ENCODE measurements at regions not wholly inside any gene's neighbourhood (a gene's known extent, or its start where the extent isn't known, plus 50 kb on each side); places are given as distances from the start of the nearest gene placed in this dataset.

DNA sequence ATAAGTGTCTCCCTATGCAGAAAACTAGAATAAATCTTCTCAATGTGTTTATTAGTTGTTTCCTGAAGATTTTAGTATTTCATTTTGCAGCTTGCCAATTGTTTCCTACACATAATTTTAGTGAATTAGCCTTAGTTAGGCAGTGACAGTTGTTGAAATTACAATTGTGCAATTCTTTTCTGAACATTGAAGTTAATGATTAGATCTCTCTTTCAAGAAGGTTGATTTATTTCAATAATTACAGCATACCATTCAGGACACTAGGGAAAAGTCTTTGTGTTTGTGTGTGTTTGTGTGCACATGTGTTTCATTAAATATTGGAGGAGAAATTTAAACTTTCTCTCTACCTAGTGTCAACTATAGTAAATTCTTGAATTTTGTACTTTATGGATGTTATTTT lies 199.6 kb upstream of the MPDZ start:
- no peaks in the 10 kb centered on the region for H3K4me1 ChIP-seq (ENCODE audit: low read length)
- H3K9ac ChIP-seq (ENCODE audit: low read length), result no peak overlapping the region
- H2AFZ ChIP-seq (ENCODE audit: low read depth, low read length), result no peak overlapping the region
- H3K27ac ChIP-seq (ENCODE audit: low read length), result no peak overlapping the region
- no peaks in the 10 kb centered on the region for H3K79me2 ChIP-seq (ENCODE audit: low read length)
- no peak for TF ChIP-seq EZH2phosphoT487 (IDR thresholded peaks at IDR 0.05; ENCODE audit: low read depth)
- TF ChIP-seq, protein P1, sequence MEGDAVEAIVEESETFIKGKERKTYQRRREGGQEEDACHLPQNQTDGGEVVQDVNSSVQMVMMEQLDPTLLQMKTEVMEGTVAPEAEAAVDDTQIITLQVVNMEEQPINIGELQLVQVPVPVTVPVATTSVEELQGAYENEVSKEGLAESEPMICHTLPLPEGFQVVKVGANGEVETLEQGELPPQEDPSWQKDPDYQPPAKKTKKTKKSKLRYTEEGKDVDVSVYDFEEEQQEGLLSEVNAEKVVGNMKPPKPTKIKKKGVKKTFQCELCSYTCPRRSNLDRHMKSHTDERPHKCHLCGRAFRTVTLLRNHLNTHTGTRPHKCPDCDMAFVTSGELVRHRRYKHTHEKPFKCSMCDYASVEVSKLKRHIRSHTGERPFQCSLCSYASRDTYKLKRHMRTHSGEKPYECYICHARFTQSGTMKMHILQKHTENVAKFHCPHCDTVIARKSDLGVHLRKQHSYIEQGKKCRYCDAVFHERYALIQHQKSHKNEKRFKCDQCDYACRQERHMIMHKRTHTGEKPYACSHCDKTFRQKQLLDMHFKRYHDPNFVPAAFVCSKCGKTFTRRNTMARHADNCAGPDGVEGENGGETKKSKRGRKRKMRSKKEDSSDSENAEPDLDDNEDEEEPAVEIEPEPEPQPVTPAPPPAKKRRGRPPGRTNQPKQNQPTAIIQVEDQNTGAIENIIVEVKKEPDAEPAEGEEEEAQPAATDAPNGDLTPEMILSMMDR (IDR thresholded peaks at IDR 0.05; ENCODE audit: low read depth, low read length), result no peak
- no peaks in the 10 kb centered on the region for H3K9me3 ChIP-seq (ENCODE audit: insufficient read depth, low read length)
- H3K36me3 ChIP-seq (replicated peaks; ENCODE audit: low read depth, low read length), result no peaks in the 10 kb centered on the region
- no peaks in the 10 kb centered on the region for H3K27me3 ChIP-seq (ENCODE audit: low read depth, low read length)
- H3K4me3 ChIP-seq (ENCODE audit: low read length), result no peak overlapping the region
- H3K4me2 ChIP-seq (ENCODE audit: low read length), result no peak overlapping the region
- no peaks in the 10 kb centered on the region for H4K20me1 ChIP-seq (ENCODE audit: insufficient read depth, low read length)

DNA sequence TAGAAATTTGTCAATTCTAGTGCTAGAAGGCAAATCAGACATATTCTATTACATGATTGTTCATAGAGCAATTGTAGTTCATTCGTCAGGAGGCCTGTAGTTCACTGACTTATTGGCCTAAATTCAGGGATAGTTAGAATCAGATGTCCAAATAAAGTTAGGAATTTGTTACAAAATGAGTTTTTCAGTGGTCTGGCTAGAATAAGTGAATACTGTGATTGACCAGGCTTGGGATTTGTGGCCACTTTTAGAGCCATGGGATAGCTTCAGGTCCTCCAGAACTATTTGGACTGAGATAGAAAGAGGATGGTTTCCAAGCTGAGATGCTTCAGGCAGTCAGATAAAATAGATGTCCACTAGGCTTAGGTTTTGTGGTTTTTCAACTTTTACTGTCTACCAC lies 199.1 kb upstream of the MPDZ start:
- Histone ChIP-seq H3K27ac (ENCODE audit: low read length) (no peak overlapping the region), H3K4me2 (ENCODE audit: low read length) (no peak overlapping the region)

DNA sequence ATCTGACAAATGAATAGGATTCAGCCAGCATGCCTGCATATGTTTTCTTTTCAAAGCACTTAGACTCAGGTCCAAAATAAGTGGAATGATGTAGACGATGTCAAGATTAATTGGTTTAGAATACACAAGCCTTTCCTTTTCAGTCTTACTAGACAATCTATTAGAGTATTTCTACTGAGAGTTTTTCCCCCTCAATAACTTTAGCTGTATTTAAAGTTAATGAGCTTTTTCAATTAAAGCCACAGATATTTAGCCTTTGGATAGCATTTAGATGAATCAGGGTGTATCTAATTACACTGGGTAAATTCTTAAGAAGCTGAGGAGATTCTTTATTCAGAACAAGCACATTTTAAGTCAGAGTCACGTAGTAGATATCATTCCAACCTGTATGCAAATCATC lies 198.7 kb upstream of the MPDZ start:
- H3K27ac ChIP-seq (ENCODE audit: low read length), result no peak overlapping the region

More for the DNA sequence above, 199.1 kb upstream of the MPDZ start:
- Histone ChIP-seq H3K9me3 (ENCODE audit: insufficient read depth, low read length) (no peaks in the 10 kb centered on the region), H3K4me1 (ENCODE audit: low read length) (no peaks in the 10 kb centered on the region), H3K79me2 (ENCODE audit: low read length) (no peaks in the 10 kb centered on the region), H3K27me3 (ENCODE audit: low read depth, low read length) (no peaks in the 10 kb centered on the region), H3K36me3 (replicated peaks; ENCODE audit: low read depth, low read length) (no peaks in the 10 kb centered on the region), H2AFZ (ENCODE audit: low read depth, low read length) (no peak overlapping the region), H3K9ac (ENCODE audit: low read length) (no peak overlapping the region), H3K4me3 (ENCODE audit: low read length) (no peak overlapping the region), H4K20me1 (ENCODE audit: insufficient read depth, low read length) (no peaks in the 10 kb centered on the region)
- no peak for TF ChIP-seq EZH2phosphoT487 (IDR thresholded peaks at IDR 0.05; ENCODE audit: low read depth)
- TF ChIP-seq, protein P1 (IDR thresholded peaks at IDR 0.05; ENCODE audit: low read depth, low read length), result no peak

DNA sequence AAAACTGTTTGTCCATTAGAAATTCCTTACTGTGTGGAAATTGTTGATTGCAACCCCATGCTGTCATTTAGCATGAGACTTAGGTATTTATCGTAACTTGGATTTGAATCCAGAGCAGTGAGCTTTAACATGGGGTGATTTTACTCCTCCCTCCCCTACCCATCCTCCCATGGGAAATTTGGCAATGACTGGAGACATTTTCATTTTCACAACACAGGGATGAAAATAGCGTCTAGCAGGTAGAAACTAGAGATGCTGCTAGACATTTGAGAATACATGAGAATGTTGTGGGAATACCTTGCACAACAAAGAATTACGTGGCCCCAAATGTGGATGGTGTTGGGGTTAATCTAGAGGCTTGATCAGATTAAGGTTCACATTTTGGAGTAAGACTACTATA lies 191.3 kb upstream of the MPDZ start:
- no peak overlapping the region for H3K4me3 ChIP-seq (ENCODE audit: low read length)
- H3K27ac ChIP-seq (ENCODE audit: low read length), result no peak overlapping the region
- H3K36me3 ChIP-seq (replicated peaks; ENCODE audit: low read depth, low read length), result no peaks in the 10 kb centered on the region
- no peak overlapping the region for H3K9ac ChIP-seq (ENCODE audit: low read length)
- H3K27me3 ChIP-seq (ENCODE audit: low read depth, low read length), result no peaks in the 10 kb centered on the region
- no peaks in the 10 kb centered on the region for H4K20me1 ChIP-seq (ENCODE audit: insufficient read depth, low read length)
- TF ChIP-seq, protein P1 (IDR thresholded peaks at IDR 0.05; ENCODE audit: low read depth, low read length), result no peak
- TF ChIP-seq EZH2phosphoT487 (IDR thresholded peaks at IDR 0.05; ENCODE audit: low read depth), result no peak
- no peak overlapping the region for H3K4me2 ChIP-seq (ENCODE audit: low read length)
- H3K4me1 ChIP-seq (ENCODE audit: low read length), result no peaks in the 10 kb centered on the region
- H3K79me2 ChIP-seq (ENCODE audit: low read length), result no peaks in the 10 kb centered on the region
- H3K9me3 ChIP-seq (ENCODE audit: insufficient read depth, low read length), result no peaks in the 10 kb centered on the region
- H2AFZ ChIP-seq (ENCODE audit: low read depth, low read length), result no peak overlapping the region

More for the DNA sequence above, 198.7 kb upstream of the MPDZ start:
- Histone ChIP-seq H3K9ac (ENCODE audit: low read length) (no peak overlapping the region), H3K4me1 (ENCODE audit: low read length) (no peaks in the 10 kb centered on the region), H3K4me3 (ENCODE audit: low read length) (no peak overlapping the region), H3K79me2 (ENCODE audit: low read length) (no peaks in the 10 kb centered on the region), H4K20me1 (ENCODE audit: insufficient read depth, low read length) (no peaks in the 10 kb centered on the region), H3K36me3 (replicated peaks; ENCODE audit: low read depth, low read length) (no peaks in the 10 kb centered on the region), H3K4me2 (ENCODE audit: low read length) (no peak overlapping the region), H3K9me3 (ENCODE audit: insufficient read depth, low read length) (no peaks in the 10 kb centered on the region), H2AFZ (ENCODE audit: low read depth, low read length) (no peak overlapping the region), H3K27me3 (ENCODE audit: low read depth, low read length) (no peaks in the 10 kb centered on the region)
- TF ChIP-seq, protein P1 (IDR thresholded peaks at IDR 0.05; ENCODE audit: low read depth, low read length), result no peak
- no peak for TF ChIP-seq EZH2phosphoT487 (IDR thresholded peaks at IDR 0.05; ENCODE audit: low read depth)

Data from OCI-LY3 (cell line).